Effector memory CD4-positive, alpha-beta T cell (primary cell): ENCODE measurements at regions not wholly inside any gene's neighbourhood (a gene's known extent, or its start where the extent isn't known, plus 50 kb on each side); places are given as distances from the start of the nearest gene placed in this dataset.
"Not testable (repeated sequence)": the region's sequence is repeated elsewhere in the genome, so short reads cannot be mapped to it uniquely, and the experiment has no call there.

ENCODE experiments used
- DNase-seq, 3 donors: peaks; one replicate each; pipeline ENCODE4 v3.0.0-alpha.2; 2020
- H3K27ac ChIP-seq: 2 replicates; pipeline ENCODE4 v1.7.0; 2013; ENCODE audit warnings: mild to moderate bottlenecking, low read length, moderate library complexity; ENCODE audit not compliant: insufficient read depth, poor library complexity, severe bottlenecking
- H3K27me3 ChIP-seq: replicated peaks from 2 replicates; pipeline ENCODE4 v1.7.0; 2013; ENCODE audit warnings: mild to moderate bottlenecking, low read length; ENCODE audit not compliant: insufficient read depth, control insufficient read depth, poor library complexity, severe bottlenecking
- H3K36me3 ChIP-seq: 2 replicates; pipeline ENCODE4 v1.7.0; 2013; ENCODE audit warnings: mild to moderate bottlenecking, low read length, moderate library complexity; ENCODE audit not compliant: control insufficient read depth, insufficient read depth
- H3K4me1 ChIP-seq: 2 replicates; pipeline ENCODE4 v1.7.0; 2013; ENCODE audit warnings: low read length, mild to moderate bottlenecking; ENCODE audit not compliant: control insufficient read depth, insufficient read depth, poor library complexity, severe bottlenecking
- H3K4me3 ChIP-seq: 2 replicates; pipeline ENCODE4 v1.7.0; 2013; ENCODE audit warnings: low read length, low read depth, mild to moderate bottlenecking; ENCODE audit not compliant: insufficient read depth, poor library complexity, severe bottlenecking
- H3K9me3 ChIP-seq: 2 replicates; pipeline ENCODE4 v1.7.0; 2013; ENCODE audit warnings: mild to moderate bottlenecking, low read length, moderate library complexity; ENCODE audit not compliant: control insufficient read depth

- Histone ChIP-seq H3K4me3 (no peak overlapping the region), H3K27ac (no peak overlapping the region), H3K27me3 (no peaks in the 10 kb centered on the region), H3K9me3 (no peaks in the 10 kb centered on the region), H3K4me1 (no peaks in the 10 kb centered on the region), H3K36me3 (no peaks in the 10 kb centered on the region)
- DNase-seq = no peak
Observed at GRCh38 chr4:189519186-189519585, 421.5 kb upstream of the FRG1 start.

- no peak for DNase-seq
- Histone ChIP-seq H3K9me3 (no peaks in the 10 kb centered on the region), H3K36me3 (no peaks in the 10 kb centered on the region), H3K27ac (no peak overlapping the region), H3K4me3 (no peak overlapping the region), H3K27me3 (no peaks in the 10 kb centered on the region), H3K4me1 (no peaks in the 10 kb centered on the region)
Observed at GRCh38 chr4:189525304-189525703, 415.4 kb upstream of the FRG1 start.

GRCh38 chr4:189530848-189531247 lies 409.8 kb upstream of the FRG1 start:
- H3K36me3 ChIP-seq = no peaks in the 10 kb centered on the region
- H3K4me3 ChIP-seq = no peak overlapping the region
- peaks cover 10% of the 10 kb centered on the region for H3K9me3 ChIP-seq
- H3K27ac ChIP-seq = no peak overlapping the region
- H3K4me1 ChIP-seq = no peaks in the 10 kb centered on the region
- DNase-seq = no peak
- H3K27me3 ChIP-seq = no peaks in the 10 kb centered on the region

GRCh38 chr4:189533603-189534002 lies 407.1 kb upstream of the FRG1 start:
- no peak overlapping the region for H3K27ac ChIP-seq
- DNase-seq = no peak
- no peaks in the 10 kb centered on the region for H3K27me3 ChIP-seq
- H3K9me3 ChIP-seq = peaks cover 10% of the 10 kb centered on the region
- H3K4me1 ChIP-seq = no peaks in the 10 kb centered on the region
- no peak overlapping the region for H3K4me3 ChIP-seq
- H3K36me3 ChIP-seq = no peaks in the 10 kb centered on the region

- H3K36me3 ChIP-seq = no peaks in the 10 kb centered on the region
- no peak overlapping the region for H3K27ac ChIP-seq
- no peak overlapping the region for H3K4me3 ChIP-seq
- no peak for DNase-seq
- no peaks in the 10 kb centered on the region for H3K4me1 ChIP-seq
- no peaks in the 10 kb centered on the region for H3K27me3 ChIP-seq
- H3K9me3 ChIP-seq = no peaks in the 10 kb centered on the region
Observed at GRCh38 chr4:189547559-189547958, 393.1 kb upstream of the FRG1 start.

- Histone ChIP-seq H3K27ac (no peak overlapping the region), H3K9me3 (no peaks in the 10 kb centered on the region), H3K4me3 (no peak overlapping the region), H3K27me3 (no peaks in the 10 kb centered on the region), H3K36me3 (no peaks in the 10 kb centered on the region), H3K4me1 (no peaks in the 10 kb centered on the region)
- no peak for DNase-seq
Observed at GRCh38 chr4:189548484-189549125, 392.1 kb upstream of the FRG1 start.

- H3K4me3 ChIP-seq, H3K4me1 ChIP-seq, H3K9me3 ChIP-seq, H3K36me3 ChIP-seq, DNase-seq, H3K27ac ChIP-seq, H3K27me3 ChIP-seq: not testable (repeated sequence)
Observed at GRCh38 chr4:189551931-189552670, 388.6 kb upstream of the FRG1 start.

- not testable (repeated sequence) for DNase-seq, H3K4me3 ChIP-seq
Observed at GRCh38 chr4:189560605-189561004, 380.1 kb upstream of the FRG1 start.

GRCh38 chr4:189563751-189564150 lies 376.9 kb upstream of the FRG1 start:
- not testable (repeated sequence) for H3K4me1 ChIP-seq, H3K9me3 ChIP-seq, DNase-seq, H3K27ac ChIP-seq, H3K4me3 ChIP-seq, H3K36me3 ChIP-seq, H3K27me3 ChIP-seq

More at GRCh38 chr4:189560605-189561004, 380.1 kb upstream of the FRG1 start:
- not testable (repeated sequence) for H3K9me3 ChIP-seq, H3K27me3 ChIP-seq, H3K4me1 ChIP-seq, H3K36me3 ChIP-seq, H3K27ac ChIP-seq

GRCh38 chr4:189566271-189566670 lies 374.4 kb upstream of the FRG1 start:
- H3K27ac ChIP-seq, H3K4me3 ChIP-seq, H3K27me3 ChIP-seq, DNase-seq, H3K4me1 ChIP-seq, H3K36me3 ChIP-seq, H3K9me3 ChIP-seq: not testable (repeated sequence)
